ENCODE measurements at regions not wholly inside any gene's neighbourhood (a gene's known extent, or its start where the extent isn't known, plus 50 kb on each side); places are given as distances from the start of the nearest gene placed in this dataset.

- TF ChIP-seq CTCF (IDR thresholded peaks at IDR 0.05; ENCODE audit: insufficient read depth, low read length, poor library complexity, severe bottlenecking): no peak
- TF ChIP-seq EZH2phosphoT487 (conservative IDR thresholded peaks at IDR 0.05; ENCODE audit: low read length): no peak
Measured at GRCh38 chr6:43943781-43944250, 173.8 kb downstream of the VEGFA start.

Measured in SU-DHL-6 (cell line).